ENCODE measurements at regions not wholly inside any gene's neighbourhood (a gene's known extent, or its start where the extent isn't known, plus 50 kb on each side); places are given as distances from the start of the nearest gene placed in this dataset.
"Not testable (repeated sequence)": the region's sequence is repeated elsewhere in the genome, so short reads cannot be mapped to it uniquely, and the experiment has no call there.

- no peak for DNase-seq
These were observed 249.7 kb upstream of the DAB2 start for GRCh38 chr5:39674209-39675082.

GRCh38 chr5:39671561-39671961 is 246.8 kb upstream of the DAB2 start:
- DNase-seq, result no peak

GRCh38 chr5:39670955-39671354 is 246.2 kb upstream of the DAB2 start:
- DNase-seq, result no peak

- DNase-seq, result no peak
These were observed 245.6 kb upstream of the DAB2 start for GRCh38 chr5:39670391-39670790.

GRCh38 chr5:39668980-39669379 is 244.2 kb upstream of the DAB2 start:
- DNase-seq, result no peak

- DNase-seq, result no peak
These were observed 240.5 kb upstream of the DAB2 start for GRCh38 chr5:39665328-39665727.

GRCh38 chr5:39662945-39663344 is 238.2 kb upstream of the DAB2 start:
- no peak for DNase-seq

- DNase-seq, result no peak
These were observed 236.4 kb upstream of the DAB2 start for GRCh38 chr5:39661026-39661779.

GRCh38 chr5:39660020-39660419 is 235.2 kb upstream of the DAB2 start:
- no peak for DNase-seq

- DNase-seq, result no peak
These were observed 234.1 kb upstream of the DAB2 start for GRCh38 chr5:39658866-39659265.

GRCh38 chr5:39657943-39658342 is 233.2 kb upstream of the DAB2 start:
- DNase-seq, result no peak

GRCh38 chr5:39656600-39656999 is 231.8 kb upstream of the DAB2 start:
- no peak for DNase-seq

GRCh38 chr5:39654715-39655114 is 229.9 kb upstream of the DAB2 start:
- DNase-seq, result no peak

GRCh38 chr5:39652481-39652880 is 227.7 kb upstream of the DAB2 start:
- DNase-seq, result not testable (repeated sequence)

GRCh38 chr5:39652036-39652435 is 227.3 kb upstream of the DAB2 start:
- DNase-seq, result no peak

GRCh38 chr5:39650008-39650762 is 225.4 kb upstream of the DAB2 start:
- no peak for DNase-seq

- no peak for DNase-seq
These were observed 224.1 kb upstream of the DAB2 start for GRCh38 chr5:39648848-39649227.

- DNase-seq, result no peak
These were observed 223.5 kb upstream of the DAB2 start for GRCh38 chr5:39648085-39648847.

- DNase-seq, result no peak
These were observed 215.8 kb upstream of the DAB2 start for GRCh38 chr5:39640552-39640951.

- DNase-seq, result no peak
These were observed 214.9 kb upstream of the DAB2 start for GRCh38 chr5:39639618-39640089.

GRCh38 chr5:39638813-39639212 is 214.0 kb upstream of the DAB2 start:
- DNase-seq, result no peak

GRCh38 chr5:39633057-39633456 is 208.3 kb upstream of the DAB2 start:
- no peak for DNase-seq

GRCh38 chr5:39631958-39632357 is 207.2 kb upstream of the DAB2 start:
- no peak for DNase-seq

Measured in CD4-positive, alpha-beta T cell treated with Interleukin-17A for 4 hours (primary cell).